GM04503 (cell line): ENCODE measurements at regions not wholly inside any gene's neighbourhood (a gene's known extent, or its start where the extent isn't known, plus 50 kb on each side); places are given as distances from the start of the nearest gene placed in this dataset.

Source experiments
- DNase-seq: peaks from one replicate; pipeline ENCODE4 v3.0.0-alpha.2; 2012; ENCODE audit warnings: low read depth

GRCh38 chr1:58310881-58311280 lies 235.6 kb downstream of the OMA1 start:
- DNase-seq = no peak

GRCh38 chr1:58310469-58310868 lies 236.1 kb downstream of the OMA1 start:
- no peak for DNase-seq

DNA sequence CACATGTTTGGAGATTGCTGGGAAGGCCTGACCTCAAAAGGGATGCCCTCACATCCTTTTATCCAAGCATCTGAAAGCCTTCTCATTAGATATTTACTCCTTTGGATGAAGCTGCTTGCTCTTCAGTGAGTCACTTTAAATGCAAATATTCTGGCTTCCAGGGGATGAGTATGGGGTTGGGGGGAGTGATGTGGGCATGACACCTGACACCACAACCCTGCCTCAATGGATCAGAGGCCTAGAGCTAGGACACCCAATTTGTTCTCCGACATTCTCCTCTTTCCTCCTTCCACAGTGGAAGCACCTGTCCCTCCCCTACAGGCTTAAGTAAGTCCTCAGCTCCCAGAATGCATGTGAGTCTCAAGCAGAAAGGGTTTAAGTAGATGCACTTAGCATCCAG lies 238.3 kb downstream of the OMA1 start:
- no peak for DNase-seq

DNA sequence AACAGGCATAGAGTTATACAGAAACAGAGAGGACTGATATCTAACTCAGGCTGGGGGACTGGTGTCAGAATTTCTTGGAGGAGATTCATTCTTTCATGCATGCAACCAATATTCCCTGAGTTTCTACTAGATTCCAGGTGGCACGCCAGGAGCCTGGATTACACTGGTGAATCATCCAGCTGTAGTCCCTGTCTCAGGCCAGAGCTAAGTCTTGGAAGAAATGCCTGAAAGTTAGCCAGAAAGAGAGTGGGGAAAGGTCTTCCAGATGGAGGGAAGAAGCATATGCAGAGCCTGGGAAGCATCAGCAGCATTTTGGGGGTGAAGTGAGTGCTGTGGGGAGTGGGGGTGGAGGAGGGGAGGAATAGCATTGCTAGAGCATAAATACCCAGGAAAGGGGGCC lies 239.1 kb downstream of the OMA1 start:
- no peak for DNase-seq

- no peak for DNase-seq
Observed at GRCh38 chr1:58305622-58306021, 240.9 kb downstream of the OMA1 start.

- DNase-seq = no peak
Observed at GRCh38 chr1:58304346-58304975, 242.1 kb downstream of the OMA1 start.

GRCh38 chr1:58303841-58304240 lies 242.7 kb downstream of the OMA1 start:
- DNase-seq = no peak

GRCh38 chr1:58293388-58293787 lies 253.1 kb downstream of the OMA1 start:
- DNase-seq = peak; percentile 12

- no peak for DNase-seq
Observed at GRCh38 chr1:58290685-58291372, 255.7 kb downstream of the OMA1 start.

GRCh38 chr1:58288624-58289142 lies 257.8 kb downstream of the OMA1 start:
- no peak for DNase-seq

GRCh38 chr1:58287894-58288623 lies 258.5 kb downstream of the OMA1 start:
- DNase-seq = no peak

DNA sequence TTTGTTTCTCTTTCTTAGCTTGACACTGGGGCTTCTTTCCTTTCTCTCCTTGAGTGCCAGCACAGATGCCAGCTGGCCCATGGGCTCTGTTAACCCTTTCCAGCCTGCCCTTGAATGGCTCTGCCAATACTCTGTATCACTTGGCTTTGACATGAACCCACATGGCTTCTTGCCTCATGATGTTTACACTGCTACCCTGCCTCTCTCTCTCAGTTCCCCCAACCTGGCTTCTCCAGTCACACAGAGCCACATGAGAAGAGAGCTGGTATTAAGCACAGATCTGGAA lies 262.4 kb downstream of the OMA1 start:
- no peak for DNase-seq

- DNase-seq = no peak
Observed at GRCh38 chr1:58283388-58284224, 262.9 kb downstream of the OMA1 start.

- no peak for DNase-seq
Observed at GRCh38 chr1:58282623-58283387, 263.7 kb downstream of the OMA1 start.

DNA sequence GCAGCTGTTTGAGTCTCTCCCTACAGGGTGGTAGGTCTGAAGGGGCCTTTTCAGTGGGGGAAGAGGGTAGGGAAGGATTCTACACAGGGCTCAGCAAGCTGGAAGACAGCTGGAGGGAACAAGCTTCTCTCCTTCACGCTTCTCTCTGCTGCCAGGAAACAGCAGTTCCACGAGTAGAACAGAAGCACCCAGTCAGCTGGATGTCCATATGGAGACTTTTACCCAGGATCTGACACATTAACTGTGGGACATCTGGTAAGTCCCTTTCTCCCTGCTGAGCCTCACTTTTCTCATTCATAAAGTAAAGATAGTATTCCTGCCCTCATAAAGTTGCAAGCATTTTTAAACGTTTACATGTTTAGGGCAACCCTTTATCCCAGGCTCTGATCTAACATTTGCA lies 280.3 kb downstream of the OMA1 start:
- DNase-seq = no peak

DNA sequence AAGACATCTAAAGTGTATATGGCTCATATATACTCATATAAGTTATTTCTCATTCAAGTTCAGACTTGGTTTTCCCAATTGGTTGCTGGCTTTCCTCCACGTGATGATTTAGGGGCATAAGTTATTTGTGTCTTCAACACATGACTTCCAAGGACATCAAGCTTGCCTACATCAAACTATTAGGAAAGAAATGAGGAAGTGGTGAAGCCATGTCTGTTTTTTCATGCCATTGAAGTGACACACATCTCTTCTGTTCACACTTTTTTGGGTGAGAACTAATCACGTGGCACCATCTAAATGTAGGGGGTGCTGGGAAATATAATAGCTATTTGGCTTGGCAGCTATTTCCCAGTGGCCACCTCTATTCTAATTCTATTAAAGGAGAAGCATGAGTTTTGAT lies 282.1 kb downstream of the OMA1 start:
- DNase-seq = no peak

DNA sequence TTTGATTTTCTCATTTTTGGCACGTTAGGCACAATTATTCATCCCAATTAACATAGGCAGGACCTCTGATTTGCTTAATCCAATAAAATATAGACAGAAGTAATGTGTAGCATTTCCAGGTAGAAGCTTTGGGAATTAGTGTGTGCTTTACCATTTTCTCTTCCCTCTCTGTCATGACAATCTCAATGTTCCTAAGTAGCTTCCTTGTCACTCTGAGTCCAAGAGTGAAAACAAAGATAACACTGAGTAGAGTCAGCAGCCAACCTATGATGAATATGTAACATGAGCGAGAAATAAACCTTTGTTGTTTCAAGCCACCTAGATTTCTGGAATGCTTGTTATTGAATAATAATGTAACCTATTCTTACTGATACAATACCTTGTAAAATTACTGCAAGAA lies 283.8 kb downstream of the OMA1 start:
- DNase-seq = no peak

- no peak for DNase-seq
Observed at GRCh38 chr1:58258082-58258481, 288.4 kb downstream of the OMA1 start.

DNA sequence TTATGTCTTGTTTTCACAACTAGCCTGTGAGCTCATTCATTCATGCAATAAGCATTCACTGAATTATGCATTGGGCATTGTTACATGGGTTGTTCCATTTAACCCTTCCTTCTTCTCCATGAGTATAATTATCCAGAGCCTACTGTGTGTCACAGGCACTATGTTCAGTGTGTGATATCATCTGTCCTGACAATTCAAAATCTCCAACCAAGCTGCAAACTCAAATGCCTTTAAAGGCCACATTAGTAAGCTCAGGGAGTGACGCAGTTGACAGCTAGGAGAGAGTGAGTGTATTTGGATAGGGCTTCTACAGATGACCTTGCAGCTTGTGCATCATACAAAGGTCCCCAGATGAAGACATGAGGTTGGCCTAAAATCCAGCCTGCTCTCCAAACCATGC lies 289.5 kb downstream of the OMA1 start:
- no peak for DNase-seq

DNA sequence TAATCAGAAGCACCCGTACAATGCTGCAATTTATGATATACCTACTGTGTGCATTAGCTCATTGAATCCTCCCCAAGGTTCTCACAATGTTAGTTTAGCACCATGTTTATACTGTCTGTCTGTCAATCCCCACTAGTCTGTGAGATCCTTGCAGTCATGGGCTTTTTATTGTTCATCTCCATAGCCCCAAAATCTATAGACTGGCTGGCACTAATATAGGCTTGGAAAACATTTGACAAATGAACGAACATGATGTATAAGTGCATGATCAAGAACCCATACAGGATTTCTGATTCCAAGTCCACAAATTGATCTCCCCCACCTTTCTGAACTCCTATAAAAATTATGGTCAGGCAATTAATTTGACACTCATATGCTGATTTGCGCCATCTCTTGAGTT lies 290.0 kb downstream of the OMA1 start:
- DNase-seq = no peak

DNA sequence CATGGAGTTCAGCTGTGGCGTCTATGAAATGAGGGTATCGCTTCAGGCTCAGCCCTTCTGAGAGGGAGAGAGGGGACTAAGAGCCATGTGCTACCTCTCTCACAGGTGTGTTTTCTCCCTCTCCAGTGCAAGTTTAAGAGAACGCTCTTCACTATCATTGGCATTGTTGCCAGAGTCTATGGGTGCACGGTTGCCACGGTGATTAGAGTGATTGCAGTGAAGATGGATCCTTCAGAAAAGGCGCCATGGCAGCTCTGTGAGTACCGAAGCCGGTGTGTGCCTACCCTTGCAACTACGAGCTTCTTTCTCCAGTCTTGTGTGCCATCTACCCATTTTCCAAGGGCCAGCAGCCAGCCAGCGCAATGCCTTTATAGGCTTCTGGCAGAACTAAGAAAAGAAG lies 290.5 kb downstream of the OMA1 start:
- no peak for DNase-seq

DNA sequence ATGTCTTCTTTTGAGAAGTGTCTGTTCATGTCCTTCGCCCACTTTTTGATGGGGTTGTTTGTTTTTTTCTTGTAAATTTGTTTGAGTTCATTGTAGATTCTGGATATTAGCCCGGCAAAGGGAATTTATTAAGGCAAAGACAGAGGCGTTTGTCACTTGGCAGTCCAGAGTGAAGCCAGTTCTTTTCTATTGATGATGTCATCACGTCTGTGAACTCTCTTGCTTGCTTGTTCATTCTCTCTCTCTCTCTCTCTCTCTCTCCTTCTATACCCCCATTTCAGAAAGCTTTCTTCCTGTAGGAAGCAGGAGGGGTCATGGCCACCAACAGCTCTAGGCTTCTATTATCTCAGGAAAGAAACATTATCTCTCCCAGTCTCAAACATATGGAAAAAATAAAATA lies 291.3 kb downstream of the OMA1 start:
- DNase-seq = no peak
